ENCODE measurements at regions not wholly inside any gene's neighbourhood (a gene's known extent, or its start where the extent isn't known, plus 50 kb on each side); places are given as distances from the start of the nearest gene placed in this dataset.

DNA sequence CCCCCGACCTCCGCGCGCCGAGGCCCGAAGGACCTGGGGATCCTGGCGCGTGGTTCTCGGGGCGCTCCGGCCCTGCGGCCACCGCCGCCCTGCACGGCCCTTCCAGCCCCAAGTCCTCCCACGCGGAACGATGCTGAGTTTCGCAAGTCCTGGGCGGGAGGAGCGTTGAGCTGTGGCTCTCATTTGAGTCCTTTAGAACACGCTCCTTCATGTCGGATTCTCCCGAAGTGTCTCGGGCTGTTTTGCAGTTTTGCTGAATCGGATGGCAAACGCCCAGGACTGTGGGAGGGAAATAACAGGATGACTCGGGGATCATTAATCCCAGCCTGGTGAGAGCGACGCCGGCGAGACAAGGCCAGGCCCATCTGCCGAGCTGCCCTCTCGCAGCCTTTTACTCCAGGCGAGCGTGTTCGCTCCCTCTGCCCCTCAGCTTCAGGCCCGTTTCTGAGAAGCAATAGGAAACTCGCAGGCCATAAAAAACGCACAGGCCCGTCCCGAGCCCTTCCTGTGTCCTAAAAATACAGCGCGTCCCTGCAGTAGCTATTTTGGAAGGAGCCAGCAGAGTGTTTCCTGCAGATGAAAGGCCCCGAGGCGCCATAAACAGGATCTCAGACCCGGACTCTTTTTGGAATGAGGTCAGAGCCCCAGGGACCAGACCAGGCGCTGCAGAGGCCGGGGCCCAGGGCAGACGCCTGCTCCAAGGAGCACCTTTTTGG lies 153.5 kb downstream of the DLL1 start:
- H3K4me1 ChIP-seq (ENCODE audit: insufficient read depth, low read length) = no peaks in the 10 kb centered on the region
- peak; percentile 72 for DNase-seq (ENCODE audit: insufficient read length, low spot score, missing footprints)
- H3K36me3 ChIP-seq (ENCODE audit: insufficient read depth, low read length) = no peaks in the 10 kb centered on the region
- H3K27ac ChIP-seq (ENCODE audit: low read depth, low read length) = no peak overlapping the region
- no peak overlapping the region for H3K4me2 ChIP-seq (ENCODE audit: insufficient read depth, low read length)
- H3K4me3 ChIP-seq (ENCODE audit: insufficient read depth, low read length) = no peak overlapping the region
- no peaks in the 10 kb centered on the region for H3K9me3 ChIP-seq (ENCODE audit: low read depth, low read length)
- H2AFZ ChIP-seq (ENCODE audit: low read length) = no peak overlapping the region
- no peaks in the 10 kb centered on the region for H3K27me3 ChIP-seq (ENCODE audit: insufficient read depth, low read length)
- H4K20me1 ChIP-seq (ENCODE audit: insufficient read depth, low read length) = no peaks in the 10 kb centered on the region
- TF ChIP-seq, protein P1, sequence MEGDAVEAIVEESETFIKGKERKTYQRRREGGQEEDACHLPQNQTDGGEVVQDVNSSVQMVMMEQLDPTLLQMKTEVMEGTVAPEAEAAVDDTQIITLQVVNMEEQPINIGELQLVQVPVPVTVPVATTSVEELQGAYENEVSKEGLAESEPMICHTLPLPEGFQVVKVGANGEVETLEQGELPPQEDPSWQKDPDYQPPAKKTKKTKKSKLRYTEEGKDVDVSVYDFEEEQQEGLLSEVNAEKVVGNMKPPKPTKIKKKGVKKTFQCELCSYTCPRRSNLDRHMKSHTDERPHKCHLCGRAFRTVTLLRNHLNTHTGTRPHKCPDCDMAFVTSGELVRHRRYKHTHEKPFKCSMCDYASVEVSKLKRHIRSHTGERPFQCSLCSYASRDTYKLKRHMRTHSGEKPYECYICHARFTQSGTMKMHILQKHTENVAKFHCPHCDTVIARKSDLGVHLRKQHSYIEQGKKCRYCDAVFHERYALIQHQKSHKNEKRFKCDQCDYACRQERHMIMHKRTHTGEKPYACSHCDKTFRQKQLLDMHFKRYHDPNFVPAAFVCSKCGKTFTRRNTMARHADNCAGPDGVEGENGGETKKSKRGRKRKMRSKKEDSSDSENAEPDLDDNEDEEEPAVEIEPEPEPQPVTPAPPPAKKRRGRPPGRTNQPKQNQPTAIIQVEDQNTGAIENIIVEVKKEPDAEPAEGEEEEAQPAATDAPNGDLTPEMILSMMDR (IDR thresholded peaks at IDR 0.05; ENCODE audit: extremely low read depth, low read depth, low read length) = no peak
- H3K79me2 ChIP-seq (ENCODE audit: insufficient read depth, low read length) = no peaks in the 10 kb centered on the region

DNA sequence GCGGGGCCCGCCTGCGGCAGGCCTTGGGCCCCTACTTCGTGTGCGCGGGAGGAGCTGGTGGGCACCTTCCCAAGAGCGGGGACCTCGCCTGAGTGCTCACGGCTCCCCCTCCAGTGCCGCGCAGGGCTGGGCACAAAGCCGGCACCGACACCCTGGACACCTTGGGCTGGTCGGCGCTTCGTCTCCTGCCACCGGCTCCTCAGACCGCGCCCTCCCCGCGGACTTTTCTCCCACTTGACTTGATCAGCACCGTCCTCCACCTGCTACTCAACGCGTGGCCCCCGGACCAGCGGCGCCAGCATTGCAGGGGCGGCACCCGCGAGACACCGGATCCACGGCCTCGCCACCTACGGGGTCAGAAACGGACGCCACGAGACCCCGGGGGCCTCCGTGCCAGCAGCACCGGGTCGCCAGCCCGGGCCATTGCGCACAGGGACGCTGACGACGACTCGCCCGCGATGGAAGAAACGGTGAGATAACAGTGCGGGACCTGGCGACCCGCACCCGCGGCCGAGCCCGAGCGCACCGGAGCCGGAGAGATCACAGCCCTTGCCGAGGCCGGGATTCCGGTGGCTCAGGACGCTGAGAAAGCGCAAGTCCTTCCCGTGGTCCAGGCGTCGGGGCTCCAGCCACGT lies 154.2 kb downstream of the DLL1 start:
- TF ChIP-seq, protein P1 (IDR thresholded peaks at IDR 0.05; ENCODE audit: extremely low read depth, low read depth, low read length) = no peak
- no peaks in the 10 kb centered on the region for H3K9me3 ChIP-seq (ENCODE audit: low read depth, low read length)
- H3K27me3 ChIP-seq (ENCODE audit: insufficient read depth, low read length) = no peaks in the 10 kb centered on the region
- H3K27ac ChIP-seq (ENCODE audit: low read depth, low read length) = no peak overlapping the region
- H3K79me2 ChIP-seq (ENCODE audit: insufficient read depth, low read length) = no peaks in the 10 kb centered on the region
- no peak overlapping the region for H2AFZ ChIP-seq (ENCODE audit: low read length)
- H3K36me3 ChIP-seq (ENCODE audit: insufficient read depth, low read length) = no peaks in the 10 kb centered on the region
- peak; percentile 54 for DNase-seq (ENCODE audit: insufficient read length, low spot score, missing footprints)
- H3K4me3 ChIP-seq (ENCODE audit: insufficient read depth, low read length) = no peak overlapping the region
- no peak overlapping the region for H3K4me2 ChIP-seq (ENCODE audit: insufficient read depth, low read length)
- H3K4me1 ChIP-seq (ENCODE audit: insufficient read depth, low read length) = no peaks in the 10 kb centered on the region
- no peaks in the 10 kb centered on the region for H4K20me1 ChIP-seq (ENCODE audit: insufficient read depth, low read length)

DNA sequence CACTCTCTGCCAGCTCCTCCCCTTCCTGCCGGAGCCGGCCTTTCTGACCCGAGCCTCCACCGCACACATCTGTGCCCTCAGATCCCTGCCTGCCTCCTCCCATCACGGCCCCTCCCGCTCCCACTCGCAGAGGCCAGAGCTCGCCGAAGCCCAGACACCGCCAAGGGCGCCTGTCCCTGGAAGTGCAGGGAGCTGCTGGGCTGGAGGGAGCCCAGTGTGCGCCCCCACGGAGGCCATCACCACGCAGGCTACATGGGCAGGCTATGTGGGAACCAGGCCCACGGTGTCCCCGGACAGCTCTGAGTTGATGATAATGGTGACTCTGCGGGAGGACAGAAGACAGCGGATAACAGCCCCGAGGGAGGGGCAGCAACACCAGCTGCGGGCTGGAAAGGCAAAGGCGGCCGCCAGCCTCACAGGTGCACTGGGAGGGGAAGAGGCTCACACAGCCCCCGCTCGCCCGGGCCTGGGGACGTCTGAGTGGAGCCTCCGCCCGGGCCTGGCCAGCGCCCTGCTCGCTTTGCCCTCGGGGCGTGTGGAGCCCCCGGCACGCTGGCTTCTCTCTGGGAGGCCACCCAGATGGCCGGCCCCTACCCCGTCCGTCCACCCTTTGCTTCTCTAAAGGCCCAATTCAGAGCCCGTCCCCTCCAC lies 154.9 kb downstream of the DLL1 start:
- H3K79me2 ChIP-seq (ENCODE audit: insufficient read depth, low read length) = no peaks in the 10 kb centered on the region
- no peaks in the 10 kb centered on the region for H4K20me1 ChIP-seq (ENCODE audit: insufficient read depth, low read length)
- H2AFZ ChIP-seq (ENCODE audit: low read length) = no peak overlapping the region
- H3K4me3 ChIP-seq (ENCODE audit: insufficient read depth, low read length) = no peak overlapping the region
- no peaks in the 10 kb centered on the region for H3K4me1 ChIP-seq (ENCODE audit: insufficient read depth, low read length)
- H3K36me3 ChIP-seq (ENCODE audit: insufficient read depth, low read length) = no peaks in the 10 kb centered on the region
- H3K27ac ChIP-seq (ENCODE audit: low read depth, low read length) = no peak overlapping the region
- H3K27me3 ChIP-seq (ENCODE audit: insufficient read depth, low read length) = no peaks in the 10 kb centered on the region
- TF ChIP-seq, protein P1 (IDR thresholded peaks at IDR 0.05; ENCODE audit: extremely low read depth, low read depth, low read length) = no peak
- DNase-seq (ENCODE audit: insufficient read length, low spot score, missing footprints) = peak; percentile 54
- no peak overlapping the region for H3K4me2 ChIP-seq (ENCODE audit: insufficient read depth, low read length)
- no peaks in the 10 kb centered on the region for H3K9me3 ChIP-seq (ENCODE audit: low read depth, low read length)

DNA sequence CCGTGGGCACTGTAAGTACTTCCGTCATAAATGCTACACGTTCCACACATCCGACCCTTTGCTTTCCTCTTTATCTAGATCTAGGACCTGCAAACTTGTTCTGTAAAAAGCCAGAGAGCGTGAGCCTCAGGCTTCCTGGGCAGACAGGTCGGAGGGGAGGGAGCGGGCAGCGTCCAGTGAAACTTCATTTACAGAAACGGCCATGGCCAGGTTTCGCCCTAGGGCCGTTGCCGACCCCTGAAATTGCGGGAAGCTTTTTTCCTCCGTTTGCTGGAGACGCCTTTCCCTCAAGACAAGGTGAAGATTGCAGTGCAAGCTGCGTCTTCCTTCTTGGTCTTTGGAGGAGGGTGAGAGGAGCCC lies 155.4 kb downstream of the DLL1 start:
- no peaks in the 10 kb centered on the region for H3K4me1 ChIP-seq (ENCODE audit: insufficient read depth, low read length)
- DNase-seq (ENCODE audit: insufficient read length, low spot score, missing footprints) = no peak
- no peaks in the 10 kb centered on the region for H4K20me1 ChIP-seq (ENCODE audit: insufficient read depth, low read length)
- no peak overlapping the region for H3K4me2 ChIP-seq (ENCODE audit: insufficient read depth, low read length)
- no peaks in the 10 kb centered on the region for H3K9me3 ChIP-seq (ENCODE audit: low read depth, low read length)
- no peak overlapping the region for H2AFZ ChIP-seq (ENCODE audit: low read length)
- H3K4me3 ChIP-seq (ENCODE audit: insufficient read depth, low read length) = no peak overlapping the region
- H3K27ac ChIP-seq (ENCODE audit: low read depth, low read length) = no peak overlapping the region
- H3K79me2 ChIP-seq (ENCODE audit: insufficient read depth, low read length) = no peaks in the 10 kb centered on the region
- H3K36me3 ChIP-seq (ENCODE audit: insufficient read depth, low read length) = no peaks in the 10 kb centered on the region
- no peaks in the 10 kb centered on the region for H3K27me3 ChIP-seq (ENCODE audit: insufficient read depth, low read length)
- TF ChIP-seq, protein P1 (IDR thresholded peaks at IDR 0.05; ENCODE audit: extremely low read depth, low read depth, low read length) = no peak

Data from osteoblast (primary cell).